ENCODE measurements at regions not wholly inside any gene's neighbourhood (a gene's known extent, or its start where the extent isn't known, plus 50 kb on each side); places are given as distances from the start of the nearest gene placed in this dataset.

DNA sequence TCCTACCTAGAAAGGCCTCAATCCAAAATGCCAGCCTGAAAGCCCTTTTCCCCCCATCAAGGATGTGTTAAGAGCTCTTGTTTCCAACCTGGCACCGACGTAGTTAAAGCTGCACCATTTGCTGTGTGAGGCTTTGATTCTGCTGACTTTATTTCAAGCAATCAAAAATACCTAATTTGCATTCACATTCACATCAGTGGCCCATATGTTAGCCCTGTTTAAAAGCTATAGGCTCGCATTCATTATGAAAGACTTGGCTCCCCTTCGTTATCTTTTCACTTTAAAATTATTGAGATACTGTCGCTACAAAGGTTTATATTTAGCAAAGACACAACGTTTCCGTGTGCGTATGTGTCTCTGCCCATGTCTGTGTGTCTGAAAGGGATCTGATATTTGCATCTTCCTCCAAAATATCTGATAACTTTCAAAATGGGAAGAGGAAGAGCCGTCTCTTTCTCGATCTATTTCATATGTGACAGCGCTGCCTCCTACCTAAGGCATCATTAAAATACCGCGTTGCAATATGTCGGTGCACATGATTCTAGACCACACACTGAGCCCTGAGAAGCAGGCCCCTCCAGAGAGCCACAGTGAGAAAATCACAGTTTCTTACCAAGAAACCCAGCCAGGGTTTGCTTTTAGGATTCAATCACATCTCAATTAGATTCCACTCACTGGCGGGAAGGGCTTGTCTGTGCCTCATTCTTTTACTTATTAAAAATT, 57.1 kb upstream of the ITPRID1 start:
- no peak for DNase-seq (ENCODE audit: low read depth)

GRCh38 chr7:31457551-31457950, 56.3 kb upstream of the ITPRID1 start:
- DNase-seq (ENCODE audit: low read depth) = no peak

DNA sequence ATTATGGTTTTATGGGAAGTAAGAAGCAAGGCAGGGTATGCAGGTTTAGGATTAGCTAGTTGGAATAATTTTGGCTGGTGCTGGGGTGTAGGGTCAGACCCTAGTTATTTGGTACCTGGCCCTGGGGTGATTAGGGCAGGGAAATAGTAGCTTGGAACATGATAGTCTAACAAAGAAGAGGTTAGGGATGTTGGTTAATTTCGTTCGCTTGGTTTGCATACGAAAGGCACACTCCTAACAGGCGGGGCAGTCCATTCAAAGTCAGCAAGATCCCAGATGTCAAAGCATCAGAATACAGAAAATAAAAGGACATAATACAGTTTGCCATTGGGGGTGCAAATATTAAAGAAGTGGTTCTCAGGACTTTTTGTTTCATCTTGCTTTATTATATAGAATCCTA, 55.7 kb upstream of the ITPRID1 start:
- DNase-seq (ENCODE audit: low read depth) = no peak

GRCh38 chr7:31462636-31463035, 51.3 kb upstream of the ITPRID1 start:
- no peak for DNase-seq (ENCODE audit: low read depth)

Measured in EH (cell line).